D721Med (cell line): ENCODE measurements at regions not wholly inside any gene's neighbourhood (a gene's known extent, or its start where the extent isn't known, plus 50 kb on each side); places are given as distances from the start of the nearest gene placed in this dataset.

Experiments
- DNase-seq: peaks from one replicate; pipeline ENCODE4 v3.0.0; 2011; ENCODE audit warnings: low spot score; ENCODE audit not compliant: insufficient read length
- FAIRE-seq: peaks from 2 replicates; lab custom pipeline; 2011; peaks lifted over from hg19 to GRCh38; lab: Jason Lieb, UNC
- TF ChIP-seq, protein P1 (sequence below): IDR thresholded peaks from 2 replicates; pipeline ENCODE4 v1.5.1; 2012; ENCODE audit warnings: mild to moderate bottlenecking, control low read depth; ENCODE audit not compliant: insufficient read depth; ENCODE audit errors: missing control alignments

DNA sequence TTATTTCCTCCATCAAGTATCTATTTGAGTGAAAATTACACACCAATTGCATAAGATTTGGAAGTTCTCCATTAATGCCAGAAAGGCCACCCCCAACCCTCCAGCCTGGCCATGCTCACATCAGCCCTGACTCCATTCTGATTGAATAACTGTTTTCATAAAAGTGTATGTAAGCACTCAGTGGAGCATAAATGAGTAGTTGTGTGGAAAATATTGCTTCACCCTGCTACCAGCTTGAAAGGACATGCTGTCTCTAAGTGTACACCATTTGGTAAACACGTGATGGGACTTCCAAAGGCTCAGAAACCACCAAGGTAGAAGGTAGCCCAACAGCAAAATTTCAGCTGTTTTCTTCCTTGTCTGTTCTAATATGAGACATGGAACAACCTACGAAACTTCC is 393.8 kb downstream of the ZNF385D start:
- DNase-seq: no peak
- TF ChIP-seq, protein P1, sequence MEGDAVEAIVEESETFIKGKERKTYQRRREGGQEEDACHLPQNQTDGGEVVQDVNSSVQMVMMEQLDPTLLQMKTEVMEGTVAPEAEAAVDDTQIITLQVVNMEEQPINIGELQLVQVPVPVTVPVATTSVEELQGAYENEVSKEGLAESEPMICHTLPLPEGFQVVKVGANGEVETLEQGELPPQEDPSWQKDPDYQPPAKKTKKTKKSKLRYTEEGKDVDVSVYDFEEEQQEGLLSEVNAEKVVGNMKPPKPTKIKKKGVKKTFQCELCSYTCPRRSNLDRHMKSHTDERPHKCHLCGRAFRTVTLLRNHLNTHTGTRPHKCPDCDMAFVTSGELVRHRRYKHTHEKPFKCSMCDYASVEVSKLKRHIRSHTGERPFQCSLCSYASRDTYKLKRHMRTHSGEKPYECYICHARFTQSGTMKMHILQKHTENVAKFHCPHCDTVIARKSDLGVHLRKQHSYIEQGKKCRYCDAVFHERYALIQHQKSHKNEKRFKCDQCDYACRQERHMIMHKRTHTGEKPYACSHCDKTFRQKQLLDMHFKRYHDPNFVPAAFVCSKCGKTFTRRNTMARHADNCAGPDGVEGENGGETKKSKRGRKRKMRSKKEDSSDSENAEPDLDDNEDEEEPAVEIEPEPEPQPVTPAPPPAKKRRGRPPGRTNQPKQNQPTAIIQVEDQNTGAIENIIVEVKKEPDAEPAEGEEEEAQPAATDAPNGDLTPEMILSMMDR: no peak
- FAIRE-seq: no peak

DNA sequence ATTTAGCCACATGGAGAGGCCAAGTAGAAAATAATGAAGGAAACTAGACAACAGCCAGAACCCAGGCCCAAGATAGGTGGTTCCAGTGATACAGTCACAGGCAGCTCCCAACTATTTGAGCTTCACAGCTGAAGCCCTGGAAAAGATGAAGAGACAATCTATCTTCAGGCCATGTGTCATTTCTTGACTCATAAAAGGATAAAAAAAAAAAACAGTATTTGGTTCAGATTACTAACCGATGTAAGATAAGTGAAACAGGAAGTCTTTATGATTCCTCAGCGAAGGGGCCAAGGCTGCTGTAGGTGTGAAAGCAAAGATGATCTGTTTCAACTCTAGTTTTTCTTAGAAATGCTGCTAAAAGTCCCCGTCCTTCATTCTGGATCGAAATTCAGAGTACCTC is 394.6 kb downstream of the ZNF385D start:
- TF ChIP-seq, protein P1: no peak
- FAIRE-seq (no peak), DNase-seq (no peak)

DNA sequence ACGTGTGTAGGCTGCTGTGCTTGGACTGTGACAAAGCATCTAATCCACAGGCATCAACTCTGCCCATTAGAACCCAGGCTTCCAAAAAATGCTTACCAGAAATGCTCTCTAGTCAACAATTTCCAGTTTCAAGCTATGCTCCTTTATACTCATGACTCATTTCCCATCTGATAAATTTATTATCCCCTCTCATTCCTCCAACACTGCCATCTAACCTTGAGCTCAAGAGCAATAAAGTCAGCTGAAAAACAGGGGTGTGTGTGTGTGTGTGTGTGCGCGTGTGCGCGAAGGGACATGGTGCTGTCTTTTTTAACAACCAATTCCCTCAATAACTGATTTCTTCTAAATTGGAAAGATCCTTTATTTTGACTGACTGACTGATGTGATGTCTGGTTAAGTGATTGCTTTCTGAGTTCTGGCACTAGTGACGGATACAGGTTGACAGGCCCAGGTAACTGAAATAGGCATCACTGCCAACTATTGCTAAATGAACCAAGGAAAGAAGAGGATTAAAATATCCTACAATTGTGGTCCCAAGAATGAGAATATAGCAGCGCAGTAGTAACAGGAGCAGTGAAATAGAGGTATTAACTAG is 405.5 kb downstream of the ZNF385D start:
- DNase-seq: no peak
- FAIRE-seq: no peak
- TF ChIP-seq, protein P1: no peak

GRCh38 chr3:21331857-21332256 is 419.2 kb downstream of the ZNF385D start:
- FAIRE-seq: no peak
- no peak for DNase-seq
- TF ChIP-seq, protein P1: no peak

GRCh38 chr3:21331321-21331720 is 419.7 kb downstream of the ZNF385D start:
- TF ChIP-seq, protein P1: no peak
- FAIRE-seq (no peak), DNase-seq (no peak)

DNA sequence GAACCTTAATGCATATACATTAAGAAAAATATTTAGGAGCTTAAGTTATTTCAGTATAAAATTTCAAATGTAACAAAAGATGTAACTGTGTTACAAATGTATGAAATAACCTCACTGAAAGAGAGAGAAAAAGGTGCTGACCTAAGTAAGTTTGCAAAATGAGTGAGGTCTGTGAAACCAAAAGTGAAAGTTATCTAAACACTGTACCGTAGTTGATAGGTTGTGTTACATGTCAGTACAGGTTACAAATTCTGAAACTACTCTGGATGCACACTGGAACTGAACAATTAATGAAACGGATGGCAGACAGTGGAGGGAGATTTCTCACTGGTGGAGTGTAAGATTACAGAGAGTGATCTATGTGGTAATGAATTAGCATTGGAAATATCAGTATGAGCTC is 420.7 kb downstream of the ZNF385D start:
- no peak for DNase-seq
- TF ChIP-seq, protein P1: no peak
- no peak for FAIRE-seq

DNA sequence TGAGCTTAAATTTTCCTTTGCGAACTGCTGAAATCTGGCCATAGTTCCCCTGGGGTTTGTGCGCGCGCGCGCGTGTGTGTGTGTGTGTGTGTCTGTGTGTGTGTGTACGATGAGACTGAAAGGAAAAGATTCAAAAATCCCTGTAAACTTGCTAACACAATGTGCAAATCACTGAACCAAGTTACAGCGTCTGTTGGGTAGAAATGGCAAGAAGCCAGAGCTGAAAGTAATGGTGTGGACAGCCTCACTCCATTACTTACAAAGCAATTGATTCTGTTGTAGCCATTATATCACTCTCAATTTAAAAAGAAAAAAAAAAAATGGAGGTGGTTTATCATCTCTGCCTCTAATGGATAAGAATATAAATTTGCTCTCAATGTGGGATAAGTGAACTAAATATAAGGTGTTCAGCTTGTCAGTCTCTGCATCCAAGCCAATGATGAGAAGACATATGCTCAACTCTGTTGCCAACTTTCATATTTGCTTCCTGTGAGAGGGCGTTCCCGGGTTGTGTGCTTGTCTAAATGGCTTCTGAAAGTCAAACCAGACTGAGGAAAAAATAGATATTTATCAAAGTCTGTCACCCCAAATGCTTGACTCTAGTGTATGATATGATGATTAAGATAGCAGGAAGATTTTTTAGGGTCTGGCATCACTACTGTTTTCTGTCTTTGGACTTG is 422.2 kb downstream of the ZNF385D start:
- TF ChIP-seq, protein P1: no peak
- DNase-seq (no peak), FAIRE-seq (no peak)
